ENCODE measurements at regions not wholly inside any gene's neighbourhood (a gene's known extent, or its start where the extent isn't known, plus 50 kb on each side); places are given as distances from the start of the nearest gene placed in this dataset.

- Mint-ChIP-seq H3K27me3 (ENCODE audit: insufficient read depth) (no peaks in the 10 kb centered on the region; the same call in 1 of the 2 replicates), H3K4me1 (ENCODE audit: low read depth) (peaks cover 12% of the 10 kb centered on the region), H3K27ac (no peak overlapping the region), H3K9me3 (peaks cover 22% of the 10 kb centered on the region), H3K36me3 (ENCODE audit: low read depth) (peaks cover 41% of the 10 kb centered on the region), H3K4me3 (no peak overlapping the region)
- TF ChIP-seq CTCF (IDR thresholded peaks at IDR 0.05), result no peak
- DNase-seq, result no peak
These were observed 139.9 kb upstream of the ZNF438 start for GRCh38 chr10:31171402-31172083.

GRCh38 chr10:31172925-31173324, 141.3 kb upstream of the ZNF438 start:
- Mint-ChIP-seq H3K27me3 (ENCODE audit: insufficient read depth) (no peaks in the 10 kb centered on the region; the same call in 1 of the 2 replicates), H3K9me3 (peaks cover 22% of the 10 kb centered on the region), H3K4me3 (no peak overlapping the region), H3K36me3 (ENCODE audit: low read depth) (peaks cover 45% of the 10 kb centered on the region), H3K4me1 (ENCODE audit: low read depth) (peaks cover 9% of the 10 kb centered on the region), H3K27ac (no peak overlapping the region)
- DNase-seq, result no peak
- TF ChIP-seq CTCF (IDR thresholded peaks at IDR 0.05), result no peak

GRCh38 chr10:31173752-31174151, 142.1 kb upstream of the ZNF438 start:
- DNase-seq, result no peak

GRCh38 chr10:31179091-31179680, 139.8 kb upstream of the ZEB1 start:
- no peak for DNase-seq
- peaks cover 26% of the 10 kb centered on the region for H3K36me3 Mint-ChIP-seq (ENCODE audit: low read depth)

More at GRCh38 chr10:31173752-31174151, 142.1 kb upstream of the ZNF438 start:
- H3K36me3 Mint-ChIP-seq (ENCODE audit: low read depth), result peaks cover 45% of the 10 kb centered on the region
- H3K27ac Mint-ChIP-seq, result no peak overlapping the region
- H3K4me1 Mint-ChIP-seq (ENCODE audit: low read depth), result peaks cover 9% of the 10 kb centered on the region
- H3K4me3 Mint-ChIP-seq, result no peak overlapping the region
- peaks cover 22% of the 10 kb centered on the region for H3K9me3 Mint-ChIP-seq
- no peaks in the 10 kb centered on the region; the same call in 1 of the 2 replicates for H3K27me3 Mint-ChIP-seq (ENCODE audit: insufficient read depth)
- no peak for TF ChIP-seq CTCF (IDR thresholded peaks at IDR 0.05)

More at GRCh38 chr10:31179091-31179680, 139.8 kb upstream of the ZEB1 start:
- Mint-ChIP-seq H3K27ac (no peak overlapping the region), H3K4me3 (no peak overlapping the region), H3K4me1 (ENCODE audit: low read depth) (peaks cover 4% of the 10 kb centered on the region; the same call in 1 of the 2 replicates), H3K27me3 (ENCODE audit: insufficient read depth) (no peaks in the 10 kb centered on the region), H3K9me3 (peaks cover 19% of the 10 kb centered on the region)
- TF ChIP-seq CTCF (IDR thresholded peaks at IDR 0.05), result no peak
